ENCODE measurements at regions not wholly inside any gene's neighbourhood (a gene's known extent, or its start where the extent isn't known, plus 50 kb on each side); places are given as distances from the start of the nearest gene placed in this dataset.

- no peak for TF ChIP-seq CTCF (IDR thresholded peaks at IDR 0.05)
- TF ChIP-seq POLR2A (IDR thresholded peaks at IDR 0.05) = no peak
These were observed 817.8 kb downstream of the LRFN5 start for GRCh38 chr14:42424501-42424900.
